ENCODE measurements at regions not wholly inside any gene's neighbourhood (a gene's known extent, or its start where the extent isn't known, plus 50 kb on each side); places are given as distances from the start of the nearest gene placed in this dataset.

GRCh38 chr9:90029996-90030395, 425.2 kb downstream of the GADD45G start:
- Mint-ChIP-seq H3K9me3 (ENCODE audit: unreplicated experiment) (no peaks in the 10 kb centered on the region), H3K4me3 (ENCODE audit: unreplicated experiment) (no peak overlapping the region), H3K27ac (ENCODE audit: unreplicated experiment) (no peak overlapping the region), H3K27me3 (ENCODE audit: unreplicated experiment) (peaks cover 7% of the 10 kb centered on the region), H3K4me1 (ENCODE audit: unreplicated experiment) (no peaks in the 10 kb centered on the region), H3K36me3 (ENCODE audit: unreplicated experiment) (no peaks in the 10 kb centered on the region)
- DNase-seq (ENCODE audit: extremely low spot score, unreplicated experiment) = no peak
- TF ChIP-seq CTCF (IDR thresholded peaks at IDR 0.05) = no peak

GRCh38 chr9:90032296-90033027, 427.6 kb downstream of the GADD45G start:
- peaks cover 10% of the 10 kb centered on the region for H3K27me3 Mint-ChIP-seq (ENCODE audit: unreplicated experiment)
- no peak for TF ChIP-seq CTCF (IDR thresholded peaks at IDR 0.05)
- no peak overlapping the region for H3K27ac Mint-ChIP-seq (ENCODE audit: unreplicated experiment)
- no peak for DNase-seq (ENCODE audit: extremely low spot score, unreplicated experiment)
- no peak overlapping the region for H3K4me3 Mint-ChIP-seq (ENCODE audit: unreplicated experiment)
- no peaks in the 10 kb centered on the region for H3K9me3 Mint-ChIP-seq (ENCODE audit: unreplicated experiment)
- H3K36me3 Mint-ChIP-seq (ENCODE audit: unreplicated experiment) = no peaks in the 10 kb centered on the region
- H3K4me1 Mint-ChIP-seq (ENCODE audit: unreplicated experiment) = no peaks in the 10 kb centered on the region

- DNase-seq (ENCODE audit: extremely low spot score, unreplicated experiment) = no peak
- TF ChIP-seq CTCF (IDR thresholded peaks at IDR 0.05) = no peak
- Mint-ChIP-seq H3K4me1 (ENCODE audit: unreplicated experiment) (no peaks in the 10 kb centered on the region), H3K36me3 (ENCODE audit: unreplicated experiment) (no peaks in the 10 kb centered on the region), H3K9me3 (ENCODE audit: unreplicated experiment) (no peaks in the 10 kb centered on the region), H3K27me3 (ENCODE audit: unreplicated experiment) (peaks cover 4% of the 10 kb centered on the region), H3K27ac (ENCODE audit: unreplicated experiment) (no peak overlapping the region), H3K4me3 (ENCODE audit: unreplicated experiment) (no peak overlapping the region)
These were observed 428.3 kb downstream of the GADD45G start for GRCh38 chr9:90033028-90033650.

DNA sequence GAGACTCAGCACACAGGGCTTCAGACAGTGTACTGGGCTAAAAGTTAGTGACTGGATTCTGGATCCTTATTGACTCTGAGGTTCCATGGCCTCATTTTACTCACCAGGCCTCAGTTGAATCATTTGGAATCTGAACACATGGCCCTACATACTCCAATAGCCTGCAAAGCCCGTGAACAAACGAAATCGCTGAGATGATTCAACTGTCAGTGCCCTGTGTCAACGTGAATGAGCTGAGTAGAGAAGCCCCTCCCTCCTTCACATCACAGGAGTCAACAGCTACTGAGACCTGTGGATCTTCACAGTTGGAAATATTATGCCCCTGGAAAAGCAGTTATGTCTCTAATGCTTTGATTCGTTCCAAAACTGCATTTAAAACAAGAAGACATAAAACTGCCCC, 429.3 kb downstream of the GADD45G start:
- H3K4me1 Mint-ChIP-seq (ENCODE audit: unreplicated experiment) = no peaks in the 10 kb centered on the region
- H3K4me3 Mint-ChIP-seq (ENCODE audit: unreplicated experiment) = no peak overlapping the region
- DNase-seq (ENCODE audit: extremely low spot score, unreplicated experiment) = peak; percentile 13
- no peak for TF ChIP-seq CTCF (IDR thresholded peaks at IDR 0.05)
- H3K27ac Mint-ChIP-seq (ENCODE audit: unreplicated experiment) = no peak overlapping the region
- peaks cover 3% of the 10 kb centered on the region for H3K27me3 Mint-ChIP-seq (ENCODE audit: unreplicated experiment)
- H3K36me3 Mint-ChIP-seq (ENCODE audit: unreplicated experiment) = no peaks in the 10 kb centered on the region
- no peaks in the 10 kb centered on the region for H3K9me3 Mint-ChIP-seq (ENCODE audit: unreplicated experiment)

DNA sequence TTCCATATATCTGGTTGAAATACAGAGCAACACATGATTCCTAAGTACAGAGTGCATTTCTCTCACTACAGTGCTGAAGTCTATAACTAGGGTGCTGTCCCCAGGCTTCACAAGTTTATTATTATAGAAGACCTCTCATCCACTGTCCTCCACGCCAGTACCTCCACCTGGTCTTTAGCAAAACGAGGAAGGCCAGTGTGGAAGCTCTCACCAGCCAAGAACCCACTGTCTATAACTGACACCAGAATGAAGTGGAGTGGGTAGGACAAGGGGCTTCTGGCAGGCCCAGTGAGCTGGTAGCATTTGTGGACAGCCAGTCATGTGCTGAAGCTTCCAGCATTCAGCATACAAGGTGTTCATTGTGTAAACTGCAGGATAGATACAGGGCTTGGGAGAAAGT, 430.7 kb downstream of the GADD45G start:
- Mint-ChIP-seq H3K27me3 (ENCODE audit: unreplicated experiment) (peaks cover 3% of the 10 kb centered on the region), H3K27ac (ENCODE audit: unreplicated experiment) (no peak overlapping the region), H3K9me3 (ENCODE audit: unreplicated experiment) (no peaks in the 10 kb centered on the region), H3K4me3 (ENCODE audit: unreplicated experiment) (no peak overlapping the region), H3K36me3 (ENCODE audit: unreplicated experiment) (no peaks in the 10 kb centered on the region), H3K4me1 (ENCODE audit: unreplicated experiment) (no peaks in the 10 kb centered on the region)
- no peak for DNase-seq (ENCODE audit: extremely low spot score, unreplicated experiment)
- TF ChIP-seq CTCF (IDR thresholded peaks at IDR 0.05) = no peak
